ENCODE measurements at regions not wholly inside any gene's neighbourhood (a gene's known extent, or its start where the extent isn't known, plus 50 kb on each side); places are given as distances from the start of the nearest gene placed in this dataset.

DNA sequence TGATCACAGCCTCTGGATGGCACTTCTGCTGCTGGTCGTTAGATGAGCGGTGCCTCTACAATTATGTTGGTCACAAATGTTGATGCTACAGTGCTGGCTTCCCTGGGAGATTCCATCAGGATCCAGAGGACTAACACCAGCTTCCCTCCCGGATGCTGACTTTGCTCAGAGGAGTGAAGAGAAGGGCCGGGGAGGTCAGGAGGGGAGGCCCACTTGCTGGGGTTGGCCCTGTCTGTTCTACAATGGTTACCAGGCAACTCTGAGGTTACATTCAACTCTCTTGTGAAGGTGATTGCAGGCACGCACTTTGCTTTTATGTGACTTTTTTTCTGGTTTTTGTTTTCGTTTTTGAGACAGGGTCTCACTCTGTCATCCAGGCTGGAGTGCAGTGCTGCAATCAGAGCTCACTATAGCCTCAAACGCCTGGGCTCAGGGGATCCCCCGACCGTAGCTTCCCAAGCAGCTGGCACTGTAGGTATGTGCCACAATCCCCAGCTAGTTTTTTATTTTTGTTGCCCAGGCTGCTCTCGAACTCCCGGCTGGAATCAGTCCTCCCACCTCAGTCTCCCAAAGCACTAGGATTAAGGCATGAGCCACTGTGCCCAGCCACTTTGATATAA, 112.5 kb downstream of the ADSS2 start:
- TF ChIP-seq POLR2A (IDR thresholded peaks at IDR 0.05; ENCODE audit: low read depth, low read length): no peak
- TF ChIP-seq POLR2AphosphoS5 (IDR thresholded peaks at IDR 0.05; ENCODE audit: low read depth, low read length): no peak
